Endodermal cell (in vitro differentiated cells): ENCODE measurements at regions not wholly inside any gene's neighbourhood (a gene's known extent, or its start where the extent isn't known, plus 50 kb on each side); places are given as distances from the start of the nearest gene placed in this dataset.

Experiments used
- DNase-seq: peaks from one replicate; pipeline ENCODE4 v3.0.0-alpha.2; 2017
- H3K27ac ChIP-seq: 2 replicates; pipeline ENCODE4 v1.5.1; 2013; ENCODE audit warnings: mild to moderate bottlenecking, low read depth, low read length, moderate library complexity
- H3K27me3 ChIP-seq: 2 replicates; pipeline ENCODE4 v1.6.1; 2013; ENCODE audit warnings: mild to moderate bottlenecking, low read length, moderate library complexity; ENCODE audit not compliant: insufficient read depth, control insufficient read depth, poor library complexity, severe bottlenecking
- H3K36me3 ChIP-seq: 2 replicates; pipeline ENCODE4 v1.7.0; 2013; ENCODE audit warnings: mild to moderate bottlenecking, low read length, moderate library complexity; ENCODE audit not compliant: control insufficient read depth, insufficient read depth
- H3K4me1 ChIP-seq: one replicate; pipeline ENCODE4 v1.7.0; 2013; ENCODE audit warnings: low read length; ENCODE audit not compliant: control insufficient read depth, insufficient read depth
- H3K4me3 ChIP-seq: 2 replicates; pipeline ENCODE4 v1.5.1; 2013; ENCODE audit warnings: mild to moderate bottlenecking, low read length, moderate library complexity
- H3K9ac ChIP-seq: 2 replicates; pipeline ENCODE4 v1.6.1; 2013; ENCODE audit warnings: mild to moderate bottlenecking, low read length, moderate library complexity; ENCODE audit not compliant: poor library complexity, severe bottlenecking; ENCODE audit errors: extremely low read depth
- H3K9me3 ChIP-seq: 2 replicates; pipeline ENCODE4 v1.6.1; 2013; ENCODE audit warnings: mild to moderate bottlenecking, low read length, moderate library complexity; ENCODE audit not compliant: control insufficient read depth
- H3K27ac Mint-ChIP-seq: 2 replicates; pipeline ENCODE4 v1.8.0; 2020; ENCODE audit warnings: mixed read lengths
- H3K27me3 Mint-ChIP-seq: 2 replicates; pipeline ENCODE4 v1.8.0; 2021; ENCODE audit warnings: mild to moderate bottlenecking, mixed read lengths; ENCODE audit not compliant: insufficient read depth
- H3K36me3 Mint-ChIP-seq: 2 replicates; pipeline ENCODE4 v1.8.0; 2020; ENCODE audit warnings: low read depth, mixed read lengths
- H3K4me1 Mint-ChIP-seq: 2 replicates; pipeline ENCODE4 v1.8.0; 2020; ENCODE audit warnings: mixed read lengths
- H3K4me3 Mint-ChIP-seq: 2 replicates; pipeline ENCODE4 v1.8.0; 2020; ENCODE audit warnings: mild to moderate bottlenecking, moderate library complexity, mixed read lengths
- H3K9me3 Mint-ChIP-seq: 2 replicates; pipeline ENCODE4 v1.8.0; 2020; ENCODE audit warnings: mild to moderate bottlenecking, mixed read lengths
- CTCF ChIP-seq: fragments of 200-600 bp; sonication (generic); conservative IDR thresholded peaks from 2 replicates; pipeline ENCODE4 v1.5.0; 2021; ENCODE audit warnings: antibody characterized with exemption, mild to moderate bottlenecking
- WGBS, 2 experiments: methylation state at CpG; one replicate each; pipeline versions ENCODE4 v1.1.5 to v1.1.7; 2013; ENCODE audit warnings: missing lambda C conversion rate in 2 of 2, mixed read lengths in 1 of 2; ENCODE audit not compliant: insufficient coverage in 1 of 2, insufficient read length in 1 of 2; 5-methylcytosine and 5-hydroxymethylcytosine counted together

DNA sequence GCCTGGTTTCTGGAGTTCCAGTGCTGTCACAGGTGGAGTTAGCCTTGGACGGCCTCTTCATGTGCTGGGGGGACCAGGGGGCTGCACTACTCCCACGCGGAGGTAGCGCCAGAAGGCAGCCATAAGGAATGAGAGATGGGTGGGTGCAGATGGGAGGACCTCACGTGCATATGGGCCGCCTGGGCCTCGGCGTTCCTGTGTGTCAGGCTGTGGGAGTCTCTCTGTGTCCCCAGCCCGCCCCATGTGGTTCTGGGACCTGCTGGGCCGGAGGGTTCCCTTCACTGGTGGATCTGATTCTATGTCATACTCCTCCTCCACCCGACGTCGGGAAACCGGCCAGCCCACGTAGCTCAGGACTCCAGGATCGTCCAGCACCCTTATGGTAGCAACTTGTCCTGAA is 149.0 kb upstream of the SOX1 start:
- no peak for TF ChIP-seq CTCF
- Histone ChIP-seq H3K9me3 (no peaks in the 10 kb centered on the region), H3K4me3 (no peak overlapping the region), H3K9ac (no peak overlapping the region), H3K27ac (no peak overlapping the region), H3K27me3 (no peaks in the 10 kb centered on the region), H3K36me3 (no peaks in the 10 kb centered on the region), H3K4me1 (no peaks in the 10 kb centered on the region)
- H3K36me3 Mint-ChIP-seq: no peaks in the 10 kb centered on the region
- 77 to 86% methylated on average over 7 to 16 of the region's 16 CpGs for WGBS, 2 experiments
- no peak overlapping the region for H3K4me3 Mint-ChIP-seq
- no peak overlapping the region for H3K27ac Mint-ChIP-seq
- no peaks in the 10 kb centered on the region for H3K9me3 Mint-ChIP-seq
- H3K4me1 Mint-ChIP-seq: no peaks in the 10 kb centered on the region
- peaks cover 7% of the 10 kb centered on the region for H3K27me3 Mint-ChIP-seq
- peak; percentile 25 for DNase-seq

- Histone ChIP-seq H3K4me3 (no peak overlapping the region), H3K27me3 (no peaks in the 10 kb centered on the region), H3K4me1 (no peaks in the 10 kb centered on the region), H3K27ac (no peak overlapping the region), H3K9ac (no peak overlapping the region), H3K9me3 (no peaks in the 10 kb centered on the region), H3K36me3 (no peaks in the 10 kb centered on the region)
- no peaks in the 10 kb centered on the region for H3K9me3 Mint-ChIP-seq
- TF ChIP-seq CTCF: no peak
- DNase-seq: peak; percentile 26
- 77 to 80% methylated on average over 10 to 13 of the region's 13 CpGs for WGBS, 2 experiments
- no peak overlapping the region for H3K4me3 Mint-ChIP-seq
- no peaks in the 10 kb centered on the region for H3K36me3 Mint-ChIP-seq
- H3K27ac Mint-ChIP-seq: no peak overlapping the region
- peaks cover 6% of the 10 kb centered on the region for H3K27me3 Mint-ChIP-seq
- H3K4me1 Mint-ChIP-seq: no peaks in the 10 kb centered on the region
Observed at GRCh38 chr13:111919286-111919685, 147.7 kb upstream of the SOX1 start.

- Histone ChIP-seq H3K9me3 (no peaks in the 10 kb centered on the region), H3K4me1 (no peaks in the 10 kb centered on the region), H3K27ac (no peak overlapping the region), H3K9ac (no peak overlapping the region), H3K27me3 (no peaks in the 10 kb centered on the region), H3K4me3 (no peak overlapping the region), H3K36me3 (no peaks in the 10 kb centered on the region)
- Mint-ChIP-seq H3K36me3 (no peaks in the 10 kb centered on the region), H3K27ac (peak overlapping the region; percentile 62), H3K27me3 (peaks cover 6% of the 10 kb centered on the region), H3K4me3 (no peak overlapping the region), H3K9me3 (no peaks in the 10 kb centered on the region), H3K4me1 (no peaks in the 10 kb centered on the region)
- DNase-seq: peak; percentile 42
- no peak for TF ChIP-seq CTCF
- 62 to 63% methylated on average over 10 to 13 of the region's 13 CpGs for WGBS, 2 experiments
Observed at GRCh38 chr13:111919849-111920248, 147.1 kb upstream of the SOX1 start.
